GM21381 (cell line): ENCODE measurements at regions not wholly inside any gene's neighbourhood (a gene's known extent, or its start where the extent isn't known, plus 50 kb on each side); places are given as distances from the start of the nearest gene placed in this dataset.

Experiments used
- ATAC-seq: cut with Tn5 transposase; IDR thresholded peaks from one replicate; pipeline ENCODE4 v1.9.1; 2021; ENCODE audit warnings: mild to moderate bottlenecking, moderate library complexity; ENCODE audit not compliant: unreplicated experiment

- ATAC-seq = no peak
Observed at GRCh38 chr10:104505521-104506042, 135.5 kb upstream of the SORCS3 start.

DNA sequence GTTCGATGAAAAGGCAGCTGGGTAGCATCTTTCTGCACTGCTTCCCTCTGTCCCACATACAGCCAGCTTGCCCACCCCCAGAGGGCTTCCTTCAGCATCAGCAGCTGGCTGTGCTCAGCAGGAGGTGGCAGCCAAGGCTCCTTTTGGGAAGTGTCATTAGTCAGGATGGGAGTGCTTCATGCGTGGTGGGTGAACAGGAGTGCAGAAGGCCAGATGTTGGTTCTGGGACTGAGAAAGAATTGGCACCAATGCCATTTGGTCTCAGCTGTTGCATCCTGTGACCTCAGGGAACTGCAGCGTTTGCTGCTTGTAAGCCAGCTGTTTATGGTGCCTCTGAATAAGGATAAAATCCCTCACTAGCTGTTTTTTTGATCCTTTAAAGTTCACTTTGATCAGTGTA lies 131.1 kb upstream of the SORCS3 start:
- no peak for ATAC-seq

- ATAC-seq = no peak
Observed at GRCh38 chr10:104510644-104511043, 130.4 kb upstream of the SORCS3 start.

DNA sequence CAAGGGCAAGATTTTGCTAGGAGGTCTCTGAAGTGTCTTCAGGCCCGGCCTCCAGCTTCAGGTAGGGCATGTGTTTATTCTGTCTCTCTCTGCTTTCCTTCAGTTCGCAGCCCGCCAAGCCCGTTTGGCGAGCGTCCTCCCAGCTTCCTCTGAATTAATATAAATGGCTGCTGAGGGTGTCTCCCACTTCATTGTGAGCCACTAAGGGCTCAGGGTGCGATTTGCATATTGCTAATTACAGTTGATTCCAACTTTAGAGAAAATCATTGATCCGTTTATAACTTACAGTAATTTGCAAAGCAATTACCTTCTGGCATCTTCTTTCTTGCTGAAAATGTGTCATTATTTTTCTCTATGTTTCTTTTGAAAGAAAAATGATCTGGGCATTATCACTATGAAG lies 128.3 kb upstream of the SORCS3 start:
- ATAC-seq = no peak

GRCh38 chr10:104515678-104516199 lies 125.4 kb upstream of the SORCS3 start:
- no peak for ATAC-seq

GRCh38 chr10:104516986-104517385 lies 124.1 kb upstream of the SORCS3 start:
- no peak for ATAC-seq

- no peak for ATAC-seq
Observed at GRCh38 chr10:104517946-104518345, 123.1 kb upstream of the SORCS3 start.

DNA sequence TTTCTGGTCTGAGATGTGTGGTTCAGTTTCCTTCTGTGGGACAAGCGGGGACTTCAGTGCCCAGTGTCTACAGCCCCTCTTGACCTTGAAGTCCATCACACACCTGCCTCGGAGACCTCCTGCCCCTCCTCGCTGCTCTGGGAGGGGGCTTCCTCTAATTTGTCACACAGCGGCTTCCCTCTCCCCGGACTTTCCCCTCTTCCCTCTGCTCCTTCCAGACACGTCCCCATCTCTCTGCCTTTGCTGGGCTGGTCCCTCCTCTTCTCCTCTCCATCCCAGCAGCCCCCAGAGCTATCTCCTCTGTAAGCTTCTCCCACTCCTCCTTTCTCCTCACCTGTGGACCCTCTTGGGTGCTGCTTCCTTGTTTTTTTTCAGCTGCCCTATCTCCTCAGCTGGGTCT lies 122.2 kb upstream of the SORCS3 start:
- no peak for ATAC-seq

DNA sequence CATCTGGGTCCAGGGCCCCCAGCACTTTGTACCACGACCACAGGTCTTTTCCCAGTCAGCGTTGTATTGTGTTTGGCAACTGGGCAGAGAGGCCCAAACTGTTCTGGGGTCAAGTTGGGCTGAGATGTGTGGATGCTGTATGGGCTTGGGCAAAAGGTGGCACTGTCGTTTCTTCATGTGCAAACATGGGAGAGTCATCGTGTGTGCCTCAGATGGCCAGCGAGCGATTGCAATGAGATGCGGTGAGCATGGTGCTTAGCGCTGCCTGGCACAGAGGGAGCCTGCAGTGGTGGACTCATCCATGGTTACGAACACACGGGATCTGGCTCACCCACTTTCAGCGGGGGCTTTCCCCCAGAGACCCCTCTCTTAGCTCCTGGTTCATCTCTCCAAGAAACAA lies 120.4 kb upstream of the SORCS3 start:
- no peak for ATAC-seq

DNA sequence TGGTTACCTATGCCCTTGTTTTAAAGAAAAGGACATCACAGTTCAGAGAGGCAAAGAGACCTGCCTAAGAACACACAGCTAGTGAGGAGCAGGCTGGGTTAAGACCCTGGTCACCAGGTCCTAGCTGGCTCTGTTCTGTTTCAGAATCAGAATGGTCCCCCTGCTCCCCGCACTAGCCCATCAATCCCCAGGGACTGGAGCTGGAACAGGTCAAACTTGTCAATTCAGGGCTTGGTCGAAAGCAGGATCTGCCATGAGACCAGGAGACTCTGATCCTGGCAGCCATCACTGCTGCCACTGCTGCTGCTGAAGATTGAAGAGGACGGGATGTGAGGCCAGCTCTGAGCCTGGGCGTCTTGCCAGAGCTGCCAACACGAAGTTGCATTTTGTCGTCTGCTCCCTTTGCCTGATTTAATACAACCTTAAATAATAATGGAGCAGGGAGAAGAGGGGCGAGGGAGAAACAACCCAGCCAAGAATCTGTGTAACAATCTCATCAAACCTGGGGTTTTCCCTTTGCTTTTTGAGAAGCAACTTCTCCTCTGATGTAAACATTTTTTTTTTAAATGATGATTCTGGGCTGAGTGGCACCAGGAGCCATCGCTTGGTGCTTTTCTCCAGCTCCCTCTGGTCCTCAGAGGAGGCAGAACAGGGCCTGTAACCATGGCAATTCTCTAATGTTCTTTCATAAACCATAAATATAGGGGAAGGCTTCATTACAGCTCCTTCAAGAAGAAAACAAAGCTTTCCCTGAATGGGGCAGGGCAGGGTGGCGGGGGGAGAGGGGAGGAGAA lies 119.0 kb upstream of the SORCS3 start:
- ATAC-seq = no peak

GRCh38 chr10:104526188-104526587 lies 114.9 kb upstream of the SORCS3 start:
- ATAC-seq = no peak

- no peak for ATAC-seq
Observed at GRCh38 chr10:104527013-104527412, 114.1 kb upstream of the SORCS3 start.

GRCh38 chr10:104540181-104540580 lies 100.9 kb upstream of the SORCS3 start:
- no peak for ATAC-seq

GRCh38 chr10:104541820-104542219 lies 99.3 kb upstream of the SORCS3 start:
- no peak for ATAC-seq

DNA sequence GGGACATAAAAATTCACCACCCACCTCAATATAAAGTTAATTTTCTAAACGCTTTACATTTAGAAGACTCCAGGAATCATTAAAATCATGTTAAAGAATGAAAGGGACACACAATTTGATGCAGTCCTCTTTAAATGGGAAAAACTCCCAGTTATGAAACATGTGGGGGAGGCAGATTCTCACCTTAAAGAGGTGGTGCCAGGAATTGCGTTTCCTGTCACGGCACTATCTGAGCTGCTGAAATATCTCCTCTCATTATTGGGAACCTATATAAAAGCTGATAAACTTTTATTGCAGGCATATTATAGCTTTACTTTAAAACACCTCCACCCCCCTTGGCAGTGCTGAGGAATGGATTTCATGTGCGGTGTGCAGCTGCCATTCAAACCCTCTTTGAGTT lies 94.8 kb upstream of the SORCS3 start:
- no peak for ATAC-seq

- ATAC-seq = no peak
Observed at GRCh38 chr10:104546756-104547155, 94.3 kb upstream of the SORCS3 start.

DNA sequence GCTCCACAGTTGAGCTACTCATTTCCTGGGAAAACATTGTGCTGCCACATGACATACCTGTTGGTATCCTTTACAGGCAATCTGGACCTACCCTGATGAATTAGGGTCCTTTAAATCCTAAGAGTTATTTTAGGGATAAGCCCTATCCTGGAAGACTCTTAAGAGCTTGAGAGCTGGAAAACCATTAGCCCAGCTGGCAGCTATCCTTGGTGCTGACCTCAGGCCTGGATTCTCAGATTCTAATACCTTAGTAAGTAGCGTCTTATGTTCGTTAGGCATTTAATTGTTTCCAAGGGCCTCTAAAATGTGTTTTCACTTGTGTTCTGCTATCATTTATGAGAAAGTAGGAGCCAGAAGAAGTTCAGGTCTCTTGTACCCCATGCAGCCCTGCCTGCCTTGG lies 93.0 kb upstream of the SORCS3 start:
- ATAC-seq = no peak

GRCh38 chr10:104556831-104557230 lies 84.3 kb upstream of the SORCS3 start:
- ATAC-seq = no peak

- ATAC-seq = no peak
Observed at GRCh38 chr10:104557966-104558365, 83.1 kb upstream of the SORCS3 start.

DNA sequence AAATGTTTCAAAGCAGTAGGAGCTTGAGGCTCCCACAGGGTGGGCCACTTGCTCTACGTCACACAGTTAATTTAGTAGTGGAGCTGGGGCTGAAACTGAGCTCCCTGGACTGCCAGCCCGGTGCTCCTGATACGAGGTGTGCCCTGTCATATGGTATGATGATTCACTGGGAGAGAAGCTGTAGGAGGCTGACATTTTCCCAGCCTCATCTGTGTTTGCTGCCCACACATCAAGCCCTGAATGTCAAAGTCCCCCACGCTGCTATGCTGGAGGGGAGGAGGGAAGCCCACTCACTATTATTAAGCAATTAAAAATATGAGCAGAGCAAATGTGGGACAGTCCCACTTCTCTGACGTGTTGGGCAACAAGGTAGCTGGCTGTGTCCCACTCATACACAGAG lies 81.2 kb upstream of the SORCS3 start:
- ATAC-seq = no peak

DNA sequence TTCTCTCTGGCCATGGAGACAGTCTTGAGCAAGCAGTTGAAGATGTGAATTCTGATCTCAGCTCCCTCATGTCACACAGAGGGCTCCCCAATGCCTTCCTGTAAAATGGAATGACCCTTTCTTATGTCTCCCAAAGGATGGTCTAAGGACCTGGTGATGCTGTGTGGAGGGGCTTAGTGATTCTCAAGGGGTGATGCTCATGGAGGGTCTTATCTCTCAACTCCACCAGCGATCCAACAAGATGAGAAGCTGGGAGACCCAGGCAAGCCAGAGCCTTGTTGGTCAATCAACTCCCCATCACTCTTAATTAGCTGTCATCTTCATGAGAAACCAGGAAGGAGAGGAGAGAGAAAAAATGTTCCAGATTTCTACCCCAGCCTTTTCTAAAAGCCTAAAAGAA lies 78.0 kb upstream of the SORCS3 start:
- no peak for ATAC-seq

GRCh38 chr10:104563548-104563947 lies 77.5 kb upstream of the SORCS3 start:
- ATAC-seq = no peak

- ATAC-seq = no peak
Observed at GRCh38 chr10:104574427-104574826, 66.7 kb upstream of the SORCS3 start.
